Breast epithelium (tissue), 4 donors: ENCODE measurements at regions not wholly inside any gene's neighbourhood (a gene's known extent, or its start where the extent isn't known, plus 50 kb on each side); places are given as distances from the start of the nearest gene placed in this dataset.
"Not testable (repeated sequence)": the region's sequence is repeated elsewhere in the genome, so short reads cannot be mapped to it uniquely, and the experiment has no call there.

Experiments
- DNase-seq, 2 donors: peaks; one replicate each; pipeline ENCODE4 v3.0.0-alpha.2; 2019; ENCODE audit warnings: low spot score in 2 of 2
- H3K27ac ChIP-seq, 2 donors: fragments of 200-600 bp; sonication (generic) in 1 of 2; one replicate each; pipeline ENCODE4 v1.5.1; 2016 to 2019; ENCODE audit warnings: mild to moderate bottlenecking in 1 of 2
- H3K27me3 ChIP-seq, 2 donors: fragments of 200-600 bp; sonication (generic) in 1 of 2; one replicate each; pipeline versions ENCODE4 v1.5.1 to v1.6.0; 2017 to 2019; ENCODE audit warnings: control low read depth in 1 of 2, mild to moderate bottlenecking in 1 of 2
- H3K36me3 ChIP-seq: fragments of 200-600 bp; one replicate; pipeline ENCODE4 v1.5.1; 2019
- H3K4me1 ChIP-seq, 2 donors: fragments of 200-600 bp; sonication (generic); one replicate each; pipeline ENCODE4 v1.5.1; 2016 to 2019; ENCODE audit warnings: control low read depth in 1 of 2
- H3K4me3 ChIP-seq, 3 donors: fragments of 200-600 bp; sonication (generic); 1 replicate in 2 of 3; 2 replicates in 1 of 3; pipeline ENCODE4 v1.5.1; 2016 to 2019; ENCODE audit warnings: mild to moderate bottlenecking in 3 of 3, moderate library complexity in 2 of 3
- H3K9me3 ChIP-seq, 2 donors: fragments of 200-600 bp; sonication (generic) in 1 of 2; one replicate each; pipeline ENCODE4 v1.5.1; 2016 to 2019; ENCODE audit warnings: control low read depth in 1 of 2
- CTCF ChIP-seq, 3 donors: fragments of 450-650 bp; IDR thresholded peaks; one replicate each; pipeline ENCODE4 v1.5.1; 2016 to 2017; ENCODE audit warnings: antibody characterized with exemption in 3 of 3, mild to moderate bottlenecking in 3 of 3, moderate library complexity in 3 of 3
- POLR2A ChIP-seq: fragments of 450-650 bp; IDR thresholded peaks from one replicate; pipeline ENCODE4 v1.6.1; 2016; ENCODE audit warnings: antibody characterized with exemption, mild to moderate bottlenecking, moderate library complexity
- POLR2AphosphoS5 ChIP-seq, 3 donors: sonication (generic); formaldehyde crosslinking; IDR thresholded peaks; one replicate each; pipeline ENCODE4 v1.6.1; 2017; ENCODE audit warnings: antibody characterized with exemption in 3 of 3
- intact Hi-C: fragments of 100-400 bp; cut with DNase I; formaldehyde crosslinking; loops from one replicate; pipeline ENCODE4 v1.15.1; 2023; ENCODE audit warnings: low total_unique reads

GRCh38 chr12:102669056-102669455 lies 188.7 kb upstream of the IGF1 start:
- TF ChIP-seq POLR2AphosphoS5 (IDR thresholded peaks at IDR 0.05) (no peak), POLR2A (no peak), CTCF (IDR thresholded peaks at IDR 0.05) (no peak)
- no peak for DNase-seq
- Histone ChIP-seq H3K27ac (no peak overlapping the region), H3K27me3 (no peaks in the 10 kb centered on the region), H3K9me3 (peaks cover 6 to 18% of the 10 kb centered on the region in 2 donors), H3K4me3 (no peak overlapping the region), H3K36me3 (no peaks in the 10 kb centered on the region), H3K4me1 (no peaks in the 10 kb centered on the region)
- intact Hi-C loops, result no loop called here

GRCh38 chr12:102666176-102666575 lies 185.8 kb upstream of the IGF1 start:
- H3K27me3 ChIP-seq, H3K9me3 ChIP-seq, H3K27ac ChIP-seq, H3K36me3 ChIP-seq, H3K4me3 ChIP-seq, H3K4me1 ChIP-seq, DNase-seq, intact Hi-C loops: not testable (repeated sequence)

GRCh38 chr12:102659200-102659911 lies 179.0 kb upstream of the IGF1 start:
- no peak overlapping the region for H3K4me3 ChIP-seq
- H3K36me3 ChIP-seq, result no peaks in the 10 kb centered on the region
- DNase-seq, result no peak
- no peak for TF ChIP-seq CTCF (IDR thresholded peaks at IDR 0.05)
- no peak for TF ChIP-seq POLR2AphosphoS5 (IDR thresholded peaks at IDR 0.05)
- TF ChIP-seq POLR2A, result no peak
- H3K27me3 ChIP-seq, result no peaks in the 10 kb centered on the region
- no peaks in the 10 kb centered on the region for H3K4me1 ChIP-seq
- H3K27ac ChIP-seq, result no peak overlapping the region
- intact Hi-C loops, result no loop called here
- H3K9me3 ChIP-seq, result peaks cover 10 to 11% of the 10 kb centered on the region in 2 donors

GRCh38 chr12:102653406-102653805 lies 173.0 kb upstream of the IGF1 start:
- TF ChIP-seq POLR2A, result no peak
- no peak for TF ChIP-seq POLR2AphosphoS5 (IDR thresholded peaks at IDR 0.05)
- no peak for TF ChIP-seq CTCF (IDR thresholded peaks at IDR 0.05)
- no peak for DNase-seq
- intact Hi-C loops, result no loop called here

GRCh38 chr12:102652645-102653313 lies 172.4 kb upstream of the IGF1 start:
- no peak for TF ChIP-seq POLR2A
- TF ChIP-seq POLR2AphosphoS5 (IDR thresholded peaks at IDR 0.05), result no peak
- no peak for TF ChIP-seq CTCF (IDR thresholded peaks at IDR 0.05)
- Histone ChIP-seq H3K4me1 (no peaks in the 10 kb centered on the region), H3K36me3 (no peaks in the 10 kb centered on the region), H3K27ac (no peak overlapping the region), H3K9me3 (peaks cover 5 to 6% of the 10 kb centered on the region in 2 donors), H3K4me3 (no peak overlapping the region), H3K27me3 (no peaks in the 10 kb centered on the region)
- intact Hi-C loops, result no loop called here
- no peak for DNase-seq

More at GRCh38 chr12:102653406-102653805, 173.0 kb upstream of the IGF1 start:
- Histone ChIP-seq H3K9me3 (peaks cover 5 to 10% of the 10 kb centered on the region in 2 donors), H3K36me3 (no peaks in the 10 kb centered on the region), H3K27ac (no peak overlapping the region), H3K4me1 (no peaks in the 10 kb centered on the region), H3K4me3 (no peak overlapping the region), H3K27me3 (no peaks in the 10 kb centered on the region)
